HG03442 (cell line): ENCODE measurements at regions not wholly inside any gene's neighbourhood (a gene's known extent, or its start where the extent isn't known, plus 50 kb on each side); places are given as distances from the start of the nearest gene placed in this dataset.

ENCODE experiments used
- ATAC-seq: cut with Tn5 transposase; IDR thresholded peaks from one replicate; pipeline ENCODE4 v1.9.1; 2021; ENCODE audit warnings: mild to moderate bottlenecking, moderate library complexity; ENCODE audit not compliant: unreplicated experiment

- no peak for ATAC-seq
Observed at GRCh38 chr18:23384778-23385736, 68.0 kb upstream of the RIOK3 start.

- ATAC-seq: no peak
Observed at GRCh38 chr18:23386317-23386716, 66.8 kb upstream of the RIOK3 start.

- no peak for ATAC-seq
Observed at GRCh38 chr18:23387265-23387664, 65.8 kb upstream of the RIOK3 start.

- ATAC-seq: no peak
Observed at GRCh38 chr18:23388357-23388756, 64.7 kb upstream of the RIOK3 start.

GRCh38 chr18:23391156-23391555 is 61.9 kb upstream of the RIOK3 start:
- no peak for ATAC-seq

- no peak for ATAC-seq
Observed at GRCh38 chr18:23397907-23398306, 55.2 kb upstream of the RIOK3 start.

GRCh38 chr18:23398401-23398800 is 54.7 kb upstream of the RIOK3 start:
- no peak for ATAC-seq

GRCh38 chr18:23399067-23399466 is 54.0 kb upstream of the RIOK3 start:
- ATAC-seq: no peak

GRCh38 chr18:23400918-23401317 is 52.2 kb upstream of the RIOK3 start:
- ATAC-seq: no peak

- ATAC-seq: no peak
Observed at GRCh38 chr18:23401400-23402347, 51.4 kb upstream of the RIOK3 start.
